Ramos (cell line): ENCODE measurements at regions not wholly inside any gene's neighbourhood (a gene's known extent, or its start where the extent isn't known, plus 50 kb on each side); places are given as distances from the start of the nearest gene placed in this dataset.
"Not testable (repeated sequence)": the region's sequence is repeated elsewhere in the genome, so short reads cannot be mapped to it uniquely, and the experiment has no call there.

Experiments
- in situ Hi-C: fragments of 300-500 bp; cut with MboI; formaldehyde crosslinking; loops from one replicate; pipeline ENCODE4 v1.14.3; 2022; ENCODE audit warnings: low sequenced_read_pairs; ENCODE audit not compliant: unreplicated experiment

DNA sequence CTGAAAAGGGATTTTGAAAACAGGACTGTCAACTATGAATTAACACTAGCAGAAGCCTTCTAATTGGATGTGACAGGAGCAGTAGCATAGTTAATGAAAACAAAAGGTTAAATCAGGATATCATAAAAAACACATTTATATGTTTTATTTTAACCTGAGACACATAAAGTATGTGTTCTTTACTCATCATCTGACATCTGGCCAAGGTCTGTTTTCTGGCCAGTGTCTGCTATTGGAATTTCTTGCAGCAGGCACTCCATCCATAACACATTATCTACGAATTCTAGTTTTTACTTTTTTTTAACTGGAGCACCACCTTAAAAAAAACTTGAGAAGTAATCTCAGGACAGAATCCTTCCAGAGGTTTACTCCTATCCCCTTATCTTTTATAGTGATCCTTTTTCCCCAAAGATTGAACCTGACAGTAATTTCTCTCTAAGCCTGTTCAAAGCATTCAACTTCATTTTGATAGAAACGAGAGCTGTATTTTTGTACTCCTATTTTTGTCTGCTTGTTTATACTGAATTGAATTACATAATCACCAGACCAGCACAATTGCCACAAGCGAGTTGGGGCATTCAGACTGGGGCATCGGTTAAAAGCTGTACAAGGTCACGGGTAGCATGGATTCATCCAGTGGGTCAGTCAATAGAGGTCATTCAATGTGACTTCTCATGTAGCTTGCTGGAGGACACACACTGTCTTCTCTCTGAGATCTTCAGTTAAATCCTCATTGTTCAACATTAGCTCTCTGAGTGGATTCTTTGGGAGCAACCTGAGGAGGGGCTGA is 205.6 kb upstream of the CLINT1 start:
- in situ Hi-C loops, result no loop called here

DNA sequence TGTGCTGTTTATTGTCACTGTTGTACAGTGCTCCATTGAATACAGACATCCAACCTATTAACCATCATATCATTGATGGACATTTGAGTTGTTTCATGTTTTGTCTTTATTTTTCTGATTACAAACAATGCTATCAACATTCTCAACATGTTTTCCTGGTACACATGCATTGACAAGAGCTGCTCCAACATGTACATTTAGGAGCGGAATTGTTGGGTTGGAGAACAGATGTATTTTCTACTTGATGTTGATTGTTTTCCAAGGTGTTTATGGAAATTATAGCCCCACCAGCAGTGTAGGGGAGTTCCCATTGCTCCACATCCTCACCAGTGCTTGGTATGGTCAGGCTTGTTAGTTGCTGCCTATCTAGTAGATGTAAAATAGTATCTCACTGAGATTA is 204.1 kb upstream of the CLINT1 start:
- in situ Hi-C loops, result no loop called here

GRCh38 chr5:158061451-158061850 is 202.5 kb upstream of the CLINT1 start:
- in situ Hi-C loops, result no loop called here

DNA sequence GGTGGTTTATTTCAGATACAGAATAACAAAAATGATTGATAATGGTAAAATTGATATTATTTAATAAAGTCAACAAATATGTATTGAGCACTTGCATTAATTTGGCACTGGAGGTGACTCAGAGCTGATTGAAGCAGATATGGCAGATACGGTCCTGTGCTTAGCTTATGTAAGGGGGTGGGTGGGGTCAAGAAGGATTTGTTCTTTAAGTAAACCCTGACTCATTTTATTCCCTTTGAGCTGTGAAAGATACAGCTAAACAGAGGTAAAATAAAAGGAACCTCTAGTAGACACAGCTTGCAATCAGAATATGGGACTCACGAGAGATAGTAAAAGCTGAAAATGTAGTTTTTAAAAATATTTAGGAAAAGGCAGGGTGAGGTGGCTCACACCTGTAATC is 201.3 kb upstream of the CLINT1 start:
- in situ Hi-C loops, result no loop called here

GRCh38 chr5:158058208-158059120 is 199.5 kb upstream of the CLINT1 start:
- in situ Hi-C loops, result no loop called here

DNA sequence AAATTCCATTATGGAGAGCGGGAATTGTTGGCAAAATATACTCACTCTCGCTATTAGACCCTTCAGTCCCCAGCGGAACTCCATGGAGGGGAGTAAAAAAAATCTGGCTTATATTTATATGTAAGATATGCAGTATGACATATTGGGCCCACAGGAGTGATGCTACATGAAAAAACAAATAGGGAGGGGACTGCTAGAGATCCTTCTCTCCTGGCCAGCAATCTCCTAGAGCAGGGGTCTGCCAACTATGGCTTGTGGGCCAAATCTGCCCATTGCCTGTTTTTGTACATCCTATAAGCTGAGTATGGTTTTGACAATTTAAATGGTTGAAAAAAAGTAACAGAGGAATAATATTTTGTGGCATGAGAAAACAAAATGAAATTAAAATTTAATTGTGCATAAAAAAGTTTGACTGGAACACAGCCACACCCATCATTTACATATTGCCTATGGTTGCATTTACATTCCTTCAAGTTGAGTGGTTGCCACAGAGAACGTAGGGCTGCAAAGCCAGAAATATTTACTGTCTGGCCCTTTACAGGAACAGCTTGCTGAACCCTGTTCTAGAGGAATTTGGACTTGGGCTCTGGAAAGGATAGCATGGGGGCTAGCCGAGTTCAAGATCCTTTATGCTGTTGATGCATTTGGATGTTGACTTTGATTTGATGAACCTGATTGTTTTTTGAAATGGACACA is 197.3 kb upstream of the CLINT1 start:
- in situ Hi-C loops, result no loop called here

DNA sequence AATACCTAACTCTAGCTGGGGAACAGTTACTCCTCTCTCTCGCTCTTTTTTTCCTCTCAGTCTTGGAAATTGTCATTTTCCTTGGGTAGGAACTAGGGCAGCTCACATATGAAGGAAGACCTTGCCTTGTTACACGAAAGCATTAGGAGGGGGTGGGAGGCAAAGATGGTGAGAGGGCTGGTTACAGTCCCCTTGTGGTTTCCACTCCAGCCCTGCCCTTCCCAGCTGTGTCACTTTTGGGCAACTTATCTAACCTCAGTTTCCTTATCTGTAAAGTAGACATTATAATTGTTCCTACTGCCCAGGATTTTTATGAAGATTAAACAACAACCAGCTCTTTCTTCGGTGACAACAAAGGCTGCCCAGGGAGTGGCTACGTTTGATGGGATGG is 196.2 kb upstream of the CLINT1 start:
- in situ Hi-C loops, result no loop called here

- in situ Hi-C loops, result no loop called here
Measured at GRCh38 chr5:158054223-158055110, 195.5 kb upstream of the CLINT1 start.

DNA sequence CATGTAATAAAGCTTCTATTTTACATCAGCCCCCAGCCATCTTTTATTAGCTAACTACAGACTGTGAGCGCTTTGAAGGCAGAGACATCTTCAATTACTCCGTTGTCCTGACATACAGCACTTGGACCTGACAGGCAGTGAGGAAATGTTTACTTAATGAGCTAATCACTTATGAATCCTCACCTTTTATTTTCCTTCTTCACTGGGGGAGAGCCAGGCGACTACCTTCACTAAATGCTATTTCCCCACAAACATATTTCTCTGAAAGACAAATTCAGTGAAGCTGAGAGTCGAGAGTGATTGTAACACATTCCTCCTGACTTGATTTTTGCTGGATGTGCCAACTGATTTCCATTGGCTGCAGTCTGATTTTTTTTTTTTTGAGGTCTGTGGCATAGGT is 192.1 kb upstream of the CLINT1 start:
- in situ Hi-C loops, result no loop called here

DNA sequence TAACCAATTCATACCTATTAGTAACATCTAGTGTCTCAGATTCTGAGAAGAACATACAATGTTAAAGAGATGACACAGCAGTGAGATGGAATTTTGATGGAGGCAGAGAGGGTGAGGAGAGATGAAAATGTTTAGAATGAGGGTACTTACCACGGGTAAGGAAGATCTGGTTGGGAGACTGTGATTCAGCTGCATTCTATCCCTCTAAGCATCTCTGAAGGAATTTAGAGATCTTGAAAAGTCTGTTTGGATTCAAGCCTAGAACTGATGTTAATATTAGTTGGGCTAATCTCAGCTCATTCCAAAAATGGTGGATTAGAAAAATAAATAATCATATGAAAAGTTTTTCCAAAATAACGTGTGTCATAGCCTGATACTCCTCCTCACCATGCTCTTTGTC is 191.5 kb upstream of the CLINT1 start:
- in situ Hi-C loops, result no loop called here

DNA sequence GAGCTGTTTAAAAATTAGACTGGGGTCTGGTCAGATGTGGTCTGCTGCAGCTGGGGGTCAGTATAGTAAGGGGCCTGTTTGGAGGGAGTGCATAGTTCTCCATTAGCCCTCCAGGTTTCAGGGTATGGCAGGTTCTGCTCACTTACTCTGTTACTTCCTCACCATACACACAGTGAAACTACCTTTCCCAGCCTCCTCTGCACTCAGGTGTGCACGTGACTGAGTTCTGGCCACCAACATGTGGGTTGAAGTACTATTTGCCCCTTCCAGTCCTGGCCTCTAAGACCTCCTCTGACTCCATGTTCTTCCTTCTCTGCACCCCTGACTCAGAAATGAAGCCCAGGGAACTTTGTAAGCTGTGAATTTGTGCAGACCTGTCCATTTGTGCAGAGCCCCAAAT is 190.5 kb upstream of the CLINT1 start:
- in situ Hi-C loops, result no loop called here

- in situ Hi-C loops, result no loop called here
Measured at GRCh38 chr5:158045696-158046095, 186.8 kb upstream of the CLINT1 start.

- in situ Hi-C loops, result no loop called here
Measured at GRCh38 chr5:158039911-158040347, 181.0 kb upstream of the CLINT1 start.

DNA sequence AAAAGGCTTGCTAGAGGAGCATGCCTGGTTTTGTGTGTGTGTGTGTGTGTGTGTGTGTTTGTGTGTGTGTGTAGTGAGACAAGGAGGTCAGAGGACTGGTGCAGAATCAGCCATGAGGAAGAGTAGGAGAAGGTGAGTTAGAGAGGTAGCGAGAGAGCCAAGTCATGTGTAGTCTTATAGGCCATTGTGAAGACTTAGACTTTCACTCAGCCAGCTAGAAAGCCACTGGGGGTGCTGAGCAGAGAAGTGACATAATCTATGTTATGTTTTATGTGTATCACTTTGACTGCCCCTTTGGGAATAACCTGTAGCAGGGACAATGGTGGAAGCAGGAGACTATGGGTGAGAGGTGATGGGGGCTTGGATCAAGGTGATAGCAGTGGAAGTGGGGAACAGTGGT is 180.5 kb upstream of the CLINT1 start:
- in situ Hi-C loops, result no loop called here

DNA sequence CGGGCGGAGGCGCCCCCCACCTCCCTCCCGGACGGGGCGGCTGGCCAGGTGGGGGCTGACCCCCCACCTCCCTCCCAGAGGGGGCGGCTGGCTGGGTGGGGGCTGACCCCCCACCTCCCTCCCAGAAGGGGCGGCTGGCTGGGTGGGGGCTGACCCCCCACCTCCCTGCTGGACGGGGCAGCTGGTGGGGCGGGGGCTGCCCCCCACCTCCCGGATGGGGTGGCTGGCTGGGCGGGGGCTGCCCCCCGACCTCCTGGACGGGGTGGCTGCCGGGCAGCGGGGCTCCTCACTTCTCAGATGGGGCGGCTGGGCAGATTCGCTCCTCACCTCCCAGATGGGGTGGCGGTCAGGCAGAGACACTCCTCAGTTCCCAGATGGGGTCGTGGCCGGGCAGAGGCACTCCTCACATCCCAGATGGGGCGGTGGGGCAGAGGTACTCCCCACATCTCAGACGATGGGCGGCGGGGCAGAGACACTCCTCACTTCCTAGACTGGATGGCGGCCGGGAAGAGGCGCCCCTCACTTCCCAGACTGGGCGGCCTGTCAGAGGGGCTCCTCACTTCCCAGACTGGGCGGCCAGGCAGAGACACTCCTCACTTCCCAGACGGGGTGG is 178.1 kb upstream of the CLINT1 start:
- in situ Hi-C loops, result not testable (repeated sequence)

DNA sequence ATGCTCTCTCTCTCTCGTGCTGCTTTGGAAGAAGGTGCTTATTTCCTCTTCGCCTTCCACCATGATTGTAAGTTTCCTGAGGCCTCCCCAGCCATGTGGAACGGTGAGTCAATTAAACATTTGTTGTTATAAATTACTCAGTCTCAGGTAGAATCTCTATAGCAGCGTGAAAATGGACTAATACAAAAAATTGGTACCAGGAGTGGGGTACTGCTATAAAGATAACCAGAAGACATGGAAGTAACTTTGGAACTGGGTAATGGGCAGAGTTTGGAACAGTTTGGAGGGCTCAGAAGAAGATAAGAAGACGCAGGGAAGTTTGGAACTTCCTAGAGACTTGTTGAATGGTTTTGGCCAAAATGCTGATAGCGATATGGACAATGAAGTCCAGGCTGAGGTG is 175.6 kb upstream of the CLINT1 start:
- in situ Hi-C loops, result not testable (repeated sequence)

DNA sequence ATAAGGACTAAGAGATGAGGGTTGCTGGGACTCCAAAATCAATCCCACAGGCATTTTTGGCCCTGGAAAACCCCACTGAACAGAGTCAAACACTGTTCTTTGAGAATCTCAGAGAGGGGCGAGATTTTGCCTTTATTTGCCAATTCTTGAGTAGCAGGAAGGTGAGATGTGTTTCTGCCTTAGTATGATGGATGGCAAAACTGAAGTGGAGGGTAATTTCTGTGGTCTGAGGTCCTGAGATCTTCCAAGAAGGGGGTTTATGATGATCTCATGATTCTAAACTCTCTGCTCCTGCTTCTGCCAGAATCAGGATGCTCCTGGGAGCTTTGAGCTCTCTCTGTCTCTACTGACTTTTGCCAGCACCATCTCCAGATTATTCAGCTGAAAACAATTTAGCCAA is 174.8 kb upstream of the CLINT1 start:
- in situ Hi-C loops, result no loop called here

GRCh38 chr5:158033076-158033475 is 174.1 kb upstream of the CLINT1 start:
- in situ Hi-C loops, result no loop called here

GRCh38 chr5:158032246-158032645 is 173.3 kb upstream of the CLINT1 start:
- in situ Hi-C loops, result no loop called here
